Heart right ventricle (tissue), 16 donors: ENCODE measurements at regions not wholly inside any gene's neighbourhood (a gene's known extent, or its start where the extent isn't known, plus 50 kb on each side); places are given as distances from the start of the nearest gene placed in this dataset.

Source experiments
- ATAC-seq, 8 donors: fragments of 200-7000 bp; cut with Tn5 transposase; one replicate each; pipeline ENCODE4 v1.9.1; 2020; ENCODE audit warnings: mild to moderate bottlenecking in 8 of 8, moderate library complexity in 8 of 8, moderate number of reproducible peaks in 1 of 8
- DNase-seq, 2 donors: peaks; one replicate each; pipeline ENCODE4 v3.0.0-alpha.2; 2020
- H3K27ac ChIP-seq, 10 donors: fragments of 200-600 bp; sonication (generic) in 2 of 10; one replicate each; pipeline versions ENCODE4 v1.5.0 to v1.8.0; 2020 to 2022; ENCODE audit warnings: mild to moderate bottlenecking in 3 of 10
- H3K27me3 ChIP-seq, 7 donors: fragments of 200-600 bp; one replicate each; pipeline ENCODE4 v1.8.0; 2021 to 2022; ENCODE audit warnings: mild to moderate bottlenecking in 2 of 7
- H3K36me3 ChIP-seq, 9 donors: fragments of 200-600 bp; sonication (generic) in 1 of 9; one replicate each; pipeline versions ENCODE4 v1.5.0 to v1.8.0; 2020 to 2022; ENCODE audit warnings: mild to moderate bottlenecking in 2 of 9
- H3K4me1 ChIP-seq, 9 donors: fragments of 200-600 bp; sonication (generic) in 1 of 9; one replicate each; pipeline versions ENCODE4 v1.5.0 to v1.8.0; 2020 to 2022; ENCODE audit warnings: mild to moderate bottlenecking in 4 of 9
- H3K4me3 ChIP-seq, 10 donors: fragments of 200-600 bp; sonication (generic) in 2 of 10; one replicate each; pipeline versions ENCODE4 v1.5.0 to v1.8.0; 2020 to 2022; ENCODE audit warnings: mild to moderate bottlenecking in 7 of 10, moderate library complexity in 2 of 10
- H3K9me3 ChIP-seq, 11 donors: fragments of 200-600 bp in 10 of 11; sonication (generic) in 2 of 11; one replicate each; pipeline versions ENCODE4 v1.5.0 to v1.8.0; 2013 to 2022; ENCODE audit warnings: mild to moderate bottlenecking in 2 of 11, control low read depth in 1 of 11, moderate library complexity in 1 of 11
- CTCF ChIP-seq, 9 donors: fragments of 200-600 bp; sonication (generic) in 2 of 9; IDR thresholded peaks; one replicate each; pipeline versions ENCODE4 v1.5.0 to v1.8.0; 2021 to 2022; ENCODE audit warnings: antibody characterized with exemption in 9 of 9, mild to moderate bottlenecking in 5 of 9, moderate library complexity in 1 of 9
- WGBS, 2 donors: extraction: QIAGEN DNeasy Blood & Tissue Kit; methylation state at CpG; one replicate each; pipeline ENCODE4 v1.1.7; 2013; ENCODE audit warnings: inconsistent platforms in 1 of 2; 5-methylcytosine and 5-hydroxymethylcytosine counted together
- intact Hi-C, 10 donors: fragments of 100-400 bp; cut with DNase I; formaldehyde crosslinking; loops; one replicate each; pipeline versions ENCODE4 v1.11.1 to v1.14.2; 2022
- donor health status: Arrhythmogenic right ventricular cardiomyopathy.
- donor health status: ischemic (EF 13 %, LVEDD 7.1; RV severe dilation, severe dysfunction).
- donor health status: healthy with polysubstance abuse.
- donor health status: DM: no; HTN: yes; CAD: no.
- donor health status: DM: no; HTN: no; CAD: no.
- donor health status: ischemic (EF 25% LVEDD 6.9; RV normal size, moderate dysfunction).
- donor health status: ischemic (EF 25% LVEDD 5.7; RV mildly dilated, moderate dysfunction).
- donor health status: healthy.
- donor health status: DM: yes; HTN: yes; CAD: no.
- donor health status: Ischemic cardiomyopathy.
- donor health status: ischemic (EF 35%, LVEDD 5.7; RV mildly dilated, moderate dysfunction).
- donor health status: nonischemic (EF 11% LVEDD 7.7; RV severe dilation, severe dysfunction).
- donor health status: DM: yes; HTN: yes; CAD: no.
- donor health status: PGD.
- donor health status: ischemic (EF 29% LVEDD 5.4; RV normal size, mild dysfunction).
- donor health status: nonischemic (EF 23%, LVEDD 6.1; RV moderate dilation, normal function).

GRCh38 chr4:136241221-136241986, 1290.9 kb downstream of the PCDH18 start:
- 81 to 83% methylated on average over 7 of the region's 7 CpGs for WGBS, 2 donors

GRCh38 chr4:136227315-136227714, 1305.0 kb downstream of the PCDH18 start:
- intact Hi-C loops: no loop called here
- Histone ChIP-seq H3K27me3 (no peaks in the 10 kb centered on the region), H3K36me3 (no peaks in the 10 kb centered on the region), H3K9me3 (no peaks in the 10 kb centered on the region), H3K4me3 (no peak overlapping the region), H3K4me1 (no peaks in the 10 kb centered on the region), H3K27ac (no peak overlapping the region)
- ATAC-seq: no peak
- no peak for TF ChIP-seq CTCF (IDR thresholded peaks at IDR 0.05)
- no peak for DNase-seq

More at GRCh38 chr4:136241221-136241986, 1290.9 kb downstream of the PCDH18 start:
- H3K4me1 ChIP-seq: no peaks in the 10 kb centered on the region
- intact Hi-C loops: no loop called here
- ATAC-seq: no peak
- H3K9me3 ChIP-seq: peaks cover 0 to 25% (median 0%) of the 10 kb centered on the region in 11 donors
- TF ChIP-seq CTCF (IDR thresholded peaks at IDR 0.05): no peak
- H3K27ac ChIP-seq: no peak overlapping the region
- H3K36me3 ChIP-seq: no peaks in the 10 kb centered on the region
- DNase-seq: no peak
- H3K4me3 ChIP-seq: no peak overlapping the region
- no peaks in the 10 kb centered on the region for H3K27me3 ChIP-seq

- WGBS, 2 donors: 89 to 93% methylated on average over 3 of the region's 3 CpGs
- no peaks in the 10 kb centered on the region for H3K4me1 ChIP-seq
- intact Hi-C loops: no loop called here
- TF ChIP-seq CTCF (IDR thresholded peaks at IDR 0.05): no peak
- no peaks in the 10 kb centered on the region for H3K36me3 ChIP-seq
- ATAC-seq: no peak
- H3K27me3 ChIP-seq: no peaks in the 10 kb centered on the region
- H3K9me3 ChIP-seq: peaks cover 0 to 36% (median 0%) of the 10 kb centered on the region in 11 donors
- no peak overlapping the region for H3K4me3 ChIP-seq
- no peak for DNase-seq
- H3K27ac ChIP-seq: no peak overlapping the region
These were observed 1312.6 kb downstream of the PCDH18 start for GRCh38 chr4:136219592-136220125.

- H3K27ac ChIP-seq: no peak overlapping the region
- H3K27me3 ChIP-seq: no peaks in the 10 kb centered on the region
- 56 to 58% methylated on average over 4 of the region's 4 CpGs for WGBS, 2 donors
- H3K9me3 ChIP-seq: no peaks in the 10 kb centered on the region
- ATAC-seq (no peak), DNase-seq (no peak)
- no peak overlapping the region for H3K4me3 ChIP-seq
- no peak for TF ChIP-seq CTCF (IDR thresholded peaks at IDR 0.05)
- peaks cover 0 to 3% (median 0%) of the 10 kb centered on the region in 9 donors for H3K4me1 ChIP-seq
- H3K36me3 ChIP-seq: no peaks in the 10 kb centered on the region
- intact Hi-C loops: no loop called here
These were observed 1329.1 kb downstream of the PCDH18 start for GRCh38 chr4:136203199-136203598.
